ENCODE measurements at regions not wholly inside any gene's neighbourhood (a gene's known extent, or its start where the extent isn't known, plus 50 kb on each side); places are given as distances from the start of the nearest gene placed in this dataset.

GRCh38 chr7:68030530-68030929 lies 1033.9 kb downstream of the TYW1 start:
- Histone ChIP-seq H3K36me3 (ENCODE audit: control insufficient read depth, insufficient read depth, low read length) (no peaks in the 10 kb centered on the region), H3K27me3 (ENCODE audit: control insufficient read depth, insufficient read depth, low read length) (no peaks in the 10 kb centered on the region), H3K4me3 (ENCODE audit: low read depth, low read length) (no peak overlapping the region)
- no peak for TF ChIP-seq CTCF (IDR thresholded peaks at IDR 0.05; ENCODE audit: insufficient read depth, low read length, poor library complexity, severe bottlenecking)
- DNase-seq (ENCODE audit: low read depth), result no peak

- TF ChIP-seq CTCF (IDR thresholded peaks at IDR 0.05; ENCODE audit: insufficient read depth, low read length, poor library complexity, severe bottlenecking), result no peak
- no peak for DNase-seq (ENCODE audit: low read depth)
Observed at GRCh38 chr7:68031180-68031943, 1034.7 kb downstream of the TYW1 start.

GRCh38 chr7:68038621-68039314 lies 1042.1 kb downstream of the TYW1 start:
- Histone ChIP-seq H3K36me3 (ENCODE audit: control insufficient read depth, insufficient read depth, low read length) (no peaks in the 10 kb centered on the region), H3K4me3 (ENCODE audit: low read depth, low read length) (no peak overlapping the region), H3K27me3 (ENCODE audit: control insufficient read depth, insufficient read depth, low read length) (no peaks in the 10 kb centered on the region)
- TF ChIP-seq CTCF (IDR thresholded peaks at IDR 0.05; ENCODE audit: insufficient read depth, low read length, poor library complexity, severe bottlenecking), result no peak
- DNase-seq (ENCODE audit: low read depth), result peak; percentile 54

More at GRCh38 chr7:68031180-68031943, 1034.7 kb downstream of the TYW1 start:
- Histone ChIP-seq H3K4me3 (ENCODE audit: low read depth, low read length) (no peak overlapping the region), H3K27me3 (ENCODE audit: control insufficient read depth, insufficient read depth, low read length) (no peaks in the 10 kb centered on the region), H3K36me3 (ENCODE audit: control insufficient read depth, insufficient read depth, low read length) (no peaks in the 10 kb centered on the region)

- DNase-seq (ENCODE audit: low read depth), result no peak
- TF ChIP-seq CTCF (IDR thresholded peaks at IDR 0.05; ENCODE audit: insufficient read depth, low read length, poor library complexity, severe bottlenecking), result no peak
- H3K27me3 ChIP-seq (ENCODE audit: control insufficient read depth, insufficient read depth, low read length), result no peaks in the 10 kb centered on the region
- H3K4me3 ChIP-seq (ENCODE audit: low read depth, low read length), result no peak overlapping the region
- H3K36me3 ChIP-seq (ENCODE audit: control insufficient read depth, insufficient read depth, low read length), result no peaks in the 10 kb centered on the region
Observed at GRCh38 chr7:68041554-68041953, 1044.9 kb downstream of the TYW1 start.

GRCh38 chr7:68043546-68043945 lies 1046.9 kb downstream of the TYW1 start:
- no peaks in the 10 kb centered on the region for H3K36me3 ChIP-seq (ENCODE audit: control insufficient read depth, insufficient read depth, low read length)
- H3K27me3 ChIP-seq (ENCODE audit: control insufficient read depth, insufficient read depth, low read length), result no peaks in the 10 kb centered on the region
- TF ChIP-seq CTCF (IDR thresholded peaks at IDR 0.05; ENCODE audit: insufficient read depth, low read length, poor library complexity, severe bottlenecking), result no peak
- H3K4me3 ChIP-seq (ENCODE audit: low read depth, low read length), result no peak overlapping the region
- DNase-seq (ENCODE audit: low read depth), result no peak
